Activated naive CD8-positive, alpha-beta T cell treated with anti-CD3 and anti-CD28 coated beads, Interleukin-2, amount 10 ng/mL, durations not matched to agents 7 days and 5 days (primary cell): ENCODE measurements at regions not wholly inside any gene's neighbourhood (a gene's known extent, or its start where the extent isn't known, plus 50 kb on each side); places are given as distances from the start of the nearest gene placed in this dataset.

Experiments used
- ATAC-seq: fragments of 150-1000 bp; cut with Tn5 transposase; one replicate; pipeline ENCODE4 v1.10.0; 2021; ENCODE audit warnings: low read depth, moderate library complexity
- POLR2A ChIA-PET: fragments of 350-600 bp; sonication (Branson Sonifier 250); formaldehyde crosslinking; loops from one replicate; lab custom pipeline; 2021; ENCODE audit warnings: antibody characterized with exemption; lab: Charles Lee
- DNase-seq: peaks from one replicate; pipeline ENCODE4 v3.0.0; 2021
- H3K27ac Mint-ChIP-seq: one replicate; pipeline ENCODE4 v1.8.0; 2022; ENCODE audit warnings: mild to moderate bottlenecking, mixed read lengths
- H3K27me3 Mint-ChIP-seq: one replicate; pipeline ENCODE4 v1.8.0; 2022; ENCODE audit warnings: mild to moderate bottlenecking, moderate library complexity, mixed read lengths
- H3K36me3 Mint-ChIP-seq: one replicate; pipeline ENCODE4 v1.8.0; 2021; ENCODE audit warnings: mild to moderate bottlenecking, mixed read lengths
- H3K4me1 Mint-ChIP-seq: one replicate; pipeline ENCODE4 v1.8.0; 2021; ENCODE audit warnings: mixed read lengths
- H3K4me3 Mint-ChIP-seq: one replicate; pipeline ENCODE4 v1.8.0; 2022; ENCODE audit warnings: mild to moderate bottlenecking, moderate library complexity, mixed read lengths
- H3K9me3 Mint-ChIP-seq: one replicate; pipeline ENCODE4 v1.8.0; 2021; ENCODE audit warnings: mixed read lengths

- no peak overlapping the region for H3K27ac Mint-ChIP-seq
- peaks cover 4% of the 10 kb centered on the region for H3K9me3 Mint-ChIP-seq
- DNase-seq (no peak), ATAC-seq (no peak)
- H3K4me1 Mint-ChIP-seq: no peaks in the 10 kb centered on the region
- H3K36me3 Mint-ChIP-seq: no peaks in the 10 kb centered on the region
- POLR2A ChIA-PET: no interaction called here
- H3K27me3 Mint-ChIP-seq: no peaks in the 10 kb centered on the region
- no peak overlapping the region for H3K4me3 Mint-ChIP-seq
These were observed 818.2 kb downstream of the UQCRFS1 start for GRCh38 chr19:28394725-28395124.

DNA sequence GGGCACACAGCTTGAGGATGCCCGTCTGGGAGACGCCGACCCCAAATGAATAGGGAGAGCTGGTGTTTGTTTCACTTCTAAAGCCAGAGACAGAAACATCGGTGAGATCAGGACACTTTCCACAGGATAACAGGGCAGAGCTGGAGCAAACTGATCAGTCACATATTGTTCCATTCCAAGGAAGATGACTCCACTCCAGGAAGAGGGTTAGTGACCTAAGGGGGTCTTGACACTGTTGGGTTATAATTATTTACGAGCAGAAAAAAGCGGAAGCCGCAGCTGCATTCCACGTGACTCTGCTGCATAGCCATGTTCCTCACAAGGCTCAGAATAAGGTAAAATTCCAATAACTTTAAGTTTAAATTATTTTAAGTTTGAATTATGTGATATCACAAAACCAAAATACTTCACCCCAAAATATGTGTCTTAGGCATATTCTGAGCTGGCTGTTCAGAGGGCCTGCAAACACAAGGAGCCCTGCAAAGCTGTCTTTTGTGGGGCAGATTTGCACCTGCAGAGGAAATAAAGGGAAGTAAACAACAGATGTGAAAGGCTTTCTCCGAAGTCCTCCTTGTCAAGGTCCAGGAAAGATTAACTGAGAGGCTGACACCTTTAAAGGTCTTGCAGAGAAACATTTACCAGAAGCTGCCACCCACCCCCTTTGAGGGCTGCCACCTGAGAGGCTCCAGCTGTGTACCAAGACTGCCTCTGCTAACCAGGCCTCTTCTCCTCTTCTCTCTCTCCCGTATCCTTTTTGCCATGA, 819.2 kb downstream of the UQCRFS1 start:
- Mint-ChIP-seq H3K4me1 (no peaks in the 10 kb centered on the region), H3K9me3 (peaks cover 5% of the 10 kb centered on the region), H3K4me3 (no peak overlapping the region), H3K27ac (no peak overlapping the region), H3K36me3 (no peaks in the 10 kb centered on the region), H3K27me3 (no peaks in the 10 kb centered on the region)
- POLR2A ChIA-PET: no interaction called here
- ATAC-seq: no peak
- DNase-seq: no peak

DNA sequence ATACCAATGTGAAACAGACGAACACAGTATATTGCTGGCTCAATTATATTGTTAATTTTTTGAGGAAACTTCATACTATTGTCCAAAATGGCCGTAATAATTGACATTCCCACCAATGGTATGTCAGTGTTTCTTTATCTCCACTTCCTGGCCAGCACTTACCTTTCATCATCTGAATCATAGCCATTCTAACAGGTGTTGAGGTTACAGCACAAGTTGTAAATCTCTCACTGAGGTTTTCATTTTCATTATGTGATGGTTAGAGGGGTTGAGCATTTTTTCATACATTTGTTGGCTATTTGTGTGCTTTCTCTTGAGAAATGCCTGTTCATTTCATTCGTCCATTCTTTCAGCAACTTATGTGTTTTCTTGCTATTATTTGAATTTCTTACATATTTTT, 824.0 kb downstream of the UQCRFS1 start:
- Mint-ChIP-seq H3K9me3 (peaks cover 6% of the 10 kb centered on the region), H3K27ac (no peak overlapping the region), H3K27me3 (no peaks in the 10 kb centered on the region), H3K4me1 (no peaks in the 10 kb centered on the region), H3K4me3 (no peak overlapping the region), H3K36me3 (no peaks in the 10 kb centered on the region)
- DNase-seq (no peak), ATAC-seq (no peak)
- POLR2A ChIA-PET: no interaction called here

DNA sequence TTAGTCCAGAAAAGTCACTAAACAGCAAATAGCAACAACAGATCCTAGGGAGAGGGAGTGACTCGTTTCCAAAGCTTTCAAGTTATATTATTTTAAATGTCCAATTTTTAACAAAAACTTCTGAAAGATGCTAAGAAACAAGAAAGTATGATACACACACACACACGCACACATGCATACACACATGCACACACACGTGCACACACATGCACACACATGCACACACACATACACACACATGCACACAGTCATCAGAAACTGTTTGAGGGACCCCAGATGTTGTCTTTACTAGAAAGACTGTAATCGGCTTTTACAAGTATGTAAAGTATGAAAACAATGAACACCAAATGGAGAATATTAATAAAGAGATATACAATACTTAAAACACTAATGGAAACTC, 825.4 kb downstream of the UQCRFS1 start:
- Mint-ChIP-seq H3K4me3 (no peak overlapping the region), H3K27ac (no peak overlapping the region), H3K9me3 (peaks cover 6% of the 10 kb centered on the region), H3K4me1 (no peaks in the 10 kb centered on the region), H3K27me3 (no peaks in the 10 kb centered on the region), H3K36me3 (no peaks in the 10 kb centered on the region)
- no peak for DNase-seq
- no peak for ATAC-seq
- POLR2A ChIA-PET: no interaction called here

GRCh38 chr19:28386470-28386869, 826.5 kb downstream of the UQCRFS1 start:
- Mint-ChIP-seq H3K27me3 (no peaks in the 10 kb centered on the region), H3K27ac (no peak overlapping the region), H3K4me3 (no peak overlapping the region), H3K4me1 (no peaks in the 10 kb centered on the region), H3K9me3 (peaks cover 6% of the 10 kb centered on the region), H3K36me3 (no peaks in the 10 kb centered on the region)
- DNase-seq (no peak), ATAC-seq (no peak)
- POLR2A ChIA-PET: no interaction called here

DNA sequence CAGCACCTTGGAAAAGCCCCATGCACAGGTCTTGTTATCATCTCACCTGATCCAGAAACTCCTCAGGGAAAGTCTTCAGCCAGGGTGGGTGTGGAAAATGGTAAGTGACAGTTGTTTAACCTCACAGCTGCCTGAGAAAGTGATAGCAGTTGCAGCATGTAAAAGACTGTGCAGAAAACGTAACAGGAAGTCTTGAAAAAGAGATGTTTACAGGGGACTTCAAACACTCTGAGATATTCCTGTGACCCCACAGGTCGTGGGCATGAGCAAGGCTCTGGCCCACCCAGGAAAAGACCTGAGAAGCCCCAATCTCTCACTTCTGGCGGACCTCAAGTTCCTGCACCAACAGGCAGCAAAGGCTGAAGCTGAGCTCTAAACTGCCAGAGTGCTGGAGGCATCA, 826.9 kb downstream of the UQCRFS1 start:
- POLR2A ChIA-PET: no interaction called here
- Mint-ChIP-seq H3K4me3 (no peak overlapping the region), H3K27me3 (no peaks in the 10 kb centered on the region), H3K4me1 (no peaks in the 10 kb centered on the region), H3K9me3 (peaks cover 6% of the 10 kb centered on the region), H3K27ac (no peak overlapping the region), H3K36me3 (no peaks in the 10 kb centered on the region)
- DNase-seq (no peak), ATAC-seq (no peak)

GRCh38 chr19:28377077-28377476, 835.9 kb downstream of the UQCRFS1 start:
- Mint-ChIP-seq H3K36me3 (no peaks in the 10 kb centered on the region), H3K4me1 (no peaks in the 10 kb centered on the region), H3K9me3 (peaks cover 3% of the 10 kb centered on the region), H3K27me3 (no peaks in the 10 kb centered on the region), H3K4me3 (no peak overlapping the region), H3K27ac (no peak overlapping the region)
- DNase-seq: no peak
- no peak for ATAC-seq
- POLR2A ChIA-PET: no interaction called here

DNA sequence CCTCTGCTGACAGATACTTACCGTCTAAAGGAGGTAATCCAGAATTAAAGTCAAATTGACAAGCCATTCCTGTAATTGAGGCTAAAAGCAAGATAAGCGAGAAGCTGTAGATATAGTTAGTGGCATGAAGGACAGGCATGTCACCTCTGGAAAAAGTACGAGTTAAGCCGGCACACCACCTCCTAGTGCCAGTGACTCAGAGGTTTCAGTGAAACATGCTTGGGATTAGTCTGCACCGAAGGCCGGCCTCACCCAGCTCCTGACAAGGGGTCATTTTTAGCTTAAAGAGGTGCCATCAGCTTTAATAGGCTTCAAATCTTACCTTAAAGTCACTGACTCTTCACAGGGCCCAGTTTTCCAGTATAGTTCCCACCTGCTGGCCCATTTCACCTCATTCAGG, 838.0 kb downstream of the UQCRFS1 start:
- Mint-ChIP-seq H3K4me1 (no peaks in the 10 kb centered on the region), H3K4me3 (no peak overlapping the region), H3K27me3 (no peaks in the 10 kb centered on the region), H3K27ac (no peak overlapping the region), H3K9me3 (peaks cover 3% of the 10 kb centered on the region), H3K36me3 (no peaks in the 10 kb centered on the region)
- POLR2A ChIA-PET: no interaction called here
- no peak for DNase-seq
- ATAC-seq: no peak

DNA sequence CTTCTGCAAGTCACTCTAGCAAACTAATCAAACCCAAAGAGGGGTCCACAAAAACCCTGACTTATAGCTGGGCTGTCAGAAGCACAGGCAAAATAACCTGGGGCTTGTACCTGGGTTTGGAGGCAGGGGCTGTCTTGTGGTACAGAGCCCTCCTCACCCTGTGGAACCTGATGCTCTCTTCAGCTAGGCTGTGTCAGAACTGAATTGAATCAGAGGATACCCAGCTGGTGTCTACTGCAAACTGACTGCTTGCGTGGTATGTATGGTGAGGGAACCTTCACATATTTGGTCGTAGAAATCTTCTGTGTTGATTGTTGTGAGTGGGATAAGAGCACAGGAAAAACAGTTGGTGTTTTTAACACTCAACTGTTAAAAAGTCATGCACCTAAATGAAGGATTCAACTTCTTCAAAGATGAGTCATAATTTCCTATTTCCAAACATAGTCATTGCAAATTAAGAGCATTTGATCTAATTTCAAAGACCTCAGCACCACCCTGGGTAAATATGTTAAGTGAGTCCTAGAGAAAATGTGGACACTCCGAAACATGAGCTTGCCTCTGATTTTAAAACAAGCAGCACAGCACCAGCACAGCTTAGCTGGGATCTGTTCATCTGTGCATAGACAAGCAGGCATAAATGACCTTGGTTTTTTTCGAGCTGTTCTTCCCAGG, 840.2 kb downstream of the UQCRFS1 start:
- H3K4me1 Mint-ChIP-seq: no peaks in the 10 kb centered on the region
- peaks cover 2% of the 10 kb centered on the region for H3K9me3 Mint-ChIP-seq
- no peaks in the 10 kb centered on the region for H3K27me3 Mint-ChIP-seq
- H3K36me3 Mint-ChIP-seq: no peaks in the 10 kb centered on the region
- no peak for DNase-seq
- no peak overlapping the region for H3K4me3 Mint-ChIP-seq
- no peak for ATAC-seq
- POLR2A ChIA-PET: no interaction called here
- H3K27ac Mint-ChIP-seq: no peak overlapping the region

GRCh38 chr19:28367146-28367545, 845.8 kb downstream of the UQCRFS1 start:
- H3K4me1 Mint-ChIP-seq: no peaks in the 10 kb centered on the region
- no peak overlapping the region for H3K4me3 Mint-ChIP-seq
- ATAC-seq (no peak), DNase-seq (no peak)
- H3K36me3 Mint-ChIP-seq: no peaks in the 10 kb centered on the region
- H3K9me3 Mint-ChIP-seq: peaks cover 8% of the 10 kb centered on the region
- no peak overlapping the region for H3K27ac Mint-ChIP-seq
- no peaks in the 10 kb centered on the region for H3K27me3 Mint-ChIP-seq
- POLR2A ChIA-PET: no interaction called here

DNA sequence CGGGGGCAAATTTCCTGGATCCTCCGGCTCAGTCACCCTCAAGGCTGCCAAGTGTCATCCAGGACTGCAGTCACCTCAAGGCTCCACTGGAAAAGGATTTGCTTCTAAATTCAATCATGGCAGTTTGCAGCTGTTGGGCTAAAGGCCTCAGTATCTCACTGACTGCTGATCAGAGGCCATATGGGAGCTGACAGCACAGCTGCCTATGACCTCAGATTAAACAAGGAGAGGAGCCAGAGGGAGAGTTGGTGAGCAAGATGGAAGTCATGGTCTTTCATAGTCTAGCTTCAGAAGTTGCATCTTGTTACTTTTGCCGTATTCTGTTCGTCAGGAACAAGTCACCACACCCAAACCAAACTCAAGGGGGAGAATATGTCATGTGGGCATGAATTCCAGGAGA, 849.7 kb downstream of the UQCRFS1 start:
- POLR2A ChIA-PET: no interaction called here
- H3K27me3 Mint-ChIP-seq: no peaks in the 10 kb centered on the region
- peaks cover 8% of the 10 kb centered on the region for H3K9me3 Mint-ChIP-seq
- no peak overlapping the region for H3K4me3 Mint-ChIP-seq
- no peak overlapping the region for H3K27ac Mint-ChIP-seq
- DNase-seq (no peak), ATAC-seq (no peak)
- no peaks in the 10 kb centered on the region for H3K36me3 Mint-ChIP-seq
- no peaks in the 10 kb centered on the region for H3K4me1 Mint-ChIP-seq

DNA sequence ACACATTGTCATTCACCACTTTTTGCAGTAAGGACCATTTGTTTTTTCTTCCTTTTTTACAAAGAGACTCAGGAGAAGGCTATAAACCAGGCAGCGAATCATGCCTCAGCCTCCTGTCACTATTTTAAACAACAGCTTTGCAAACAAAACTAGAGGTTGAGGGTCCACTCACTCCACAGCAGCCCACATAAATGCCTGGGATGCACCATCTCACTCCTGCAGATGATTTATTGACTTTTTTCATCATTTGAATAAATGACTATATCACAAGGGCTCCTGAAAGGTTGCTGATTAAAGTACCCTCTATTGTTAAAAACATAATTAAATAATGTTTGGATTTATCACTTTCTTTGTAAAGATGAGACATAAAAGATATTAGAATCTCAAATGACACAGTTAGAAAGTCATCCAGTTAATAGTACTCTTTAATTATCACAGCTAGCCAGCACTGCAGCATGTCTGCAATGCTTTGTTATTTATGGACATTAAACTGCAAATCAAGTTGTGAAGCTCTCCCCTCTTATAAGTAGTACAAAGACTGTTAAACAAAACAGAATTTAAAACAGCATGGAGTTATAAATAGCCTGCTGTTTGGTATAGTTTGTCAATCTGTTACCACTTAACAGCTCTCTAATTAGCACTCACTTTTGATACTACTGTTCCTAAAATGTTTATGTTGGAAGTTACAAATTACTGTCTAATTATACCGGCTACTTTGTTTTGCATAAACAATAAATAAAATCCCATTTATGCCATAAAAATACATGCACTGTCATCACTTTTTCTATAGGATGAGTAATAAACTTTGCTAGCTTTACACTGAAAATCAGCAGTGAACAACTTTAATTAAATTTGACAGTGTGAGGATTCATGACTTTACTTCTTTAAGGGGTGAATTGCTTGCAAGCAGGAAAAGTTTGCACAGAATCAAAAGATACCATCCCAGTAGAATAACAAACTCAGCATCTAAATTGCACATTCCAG, 853.2 kb downstream of the UQCRFS1 start:
- Mint-ChIP-seq H3K4me3 (no peak overlapping the region), H3K27ac (no peak overlapping the region), H3K4me1 (no peaks in the 10 kb centered on the region), H3K9me3 (peaks cover 2% of the 10 kb centered on the region), H3K36me3 (no peaks in the 10 kb centered on the region), H3K27me3 (no peaks in the 10 kb centered on the region)
- ATAC-seq (no peak), DNase-seq (no peak)
- POLR2A ChIA-PET: no interaction called here

GRCh38 chr19:28358633-28359032, 854.3 kb downstream of the UQCRFS1 start:
- H3K27ac Mint-ChIP-seq: no peak overlapping the region
- H3K36me3 Mint-ChIP-seq: no peaks in the 10 kb centered on the region
- ATAC-seq (no peak), DNase-seq (no peak)
- peaks cover 2% of the 10 kb centered on the region for H3K9me3 Mint-ChIP-seq
- H3K27me3 Mint-ChIP-seq: no peaks in the 10 kb centered on the region
- no peak overlapping the region for H3K4me3 Mint-ChIP-seq
- POLR2A ChIA-PET: no interaction called here
- no peaks in the 10 kb centered on the region for H3K4me1 Mint-ChIP-seq
